Neural cell (in vitro differentiated cells): ENCODE measurements at regions not wholly inside any gene's neighbourhood (a gene's known extent, or its start where the extent isn't known, plus 50 kb on each side); places are given as distances from the start of the nearest gene placed in this dataset.

ENCODE experiments used
- H2AFZ ChIP-seq: fragments of 200-600, 300-800 bp; sonication (generic), shearing (Covaris generic); 2 replicates; pipeline ENCODE4 v1.6.0; 2014; ENCODE audit warnings: low read depth, mild to moderate bottlenecking, antibody characterized with exemption, low read length, moderate library complexity
- H3F3A ChIP-seq: fragments of 200-600 bp; shearing (Covaris generic); 2 replicates; pipeline ENCODE4 v1.6.1; 2016; ENCODE audit warnings: mild to moderate bottlenecking, moderate library complexity, mixed read lengths, antibody characterized with exemption, low read length; ENCODE audit not compliant: insufficient read depth, poor library complexity, severe bottlenecking
- H3K27ac ChIP-seq: fragments of 200-600, 300-800 bp; sonication (generic), shearing (Covaris generic); 2 replicates; pipeline ENCODE4 v1.5.1; 2014; ENCODE audit warnings: mild to moderate bottlenecking, low read length, moderate library complexity
- H3K27me3 ChIP-seq: fragments of 300-800, 200-600 bp; sonication (generic), shearing (Covaris generic); 2 replicates; pipeline ENCODE4 v1.6.0; 2014; ENCODE audit warnings: mild to moderate bottlenecking, low read depth, low read length, moderate library complexity; ENCODE audit not compliant: insufficient read depth
- H3K36me3 ChIP-seq: fragments of 300-800, 200-600 bp; sonication (generic), shearing (Covaris generic); 2 replicates; pipeline ENCODE4 v1.5.1; 2014; ENCODE audit warnings: mild to moderate bottlenecking, antibody characterized with exemption, low read length, moderate library complexity; ENCODE audit not compliant: insufficient read depth
- H3K4me2 ChIP-seq: fragments of 300-800, 200-600 bp; sonication (generic), shearing (Covaris generic); 2 replicates; pipeline ENCODE4 v1.6.0; 2014; ENCODE audit warnings: mild to moderate bottlenecking, low read length
- H3K4me3 ChIP-seq: fragments of 300-800, 200-600 bp; sonication (generic), shearing (Covaris generic); 2 replicates; pipeline ENCODE4 v1.5.1; 2014; ENCODE audit warnings: mild to moderate bottlenecking, low read length, moderate library complexity
- H3K79me2 ChIP-seq: fragments of 200-600 bp; shearing (Covaris generic); replicated peaks from 2 replicates; pipeline ENCODE4 v1.6.0; 2014; ENCODE audit warnings: mild to moderate bottlenecking, low read length, moderate library complexity; ENCODE audit not compliant: insufficient read depth
- H3K9ac ChIP-seq: fragments of 300-800, 200-600 bp; sonication (generic), shearing (Covaris generic); 2 replicates; pipeline ENCODE4 v1.6.1; 2016; ENCODE audit warnings: mild to moderate bottlenecking, low read length, mixed read lengths
- H3K9me2 ChIP-seq: fragments of 200-600 bp; shearing (Covaris generic); 2 replicates; pipeline ENCODE4 v1.6.1; 2016; ENCODE audit warnings: mild to moderate bottlenecking, low read length, mixed read lengths; ENCODE audit not compliant: insufficient read depth
- H3K9me3 ChIP-seq: fragments of 200-600, 300-800 bp; sonication (generic), shearing (Covaris generic); 2 replicates; pipeline ENCODE4 v1.6.1; 2016; ENCODE audit warnings: mild to moderate bottlenecking, mixed run types, low read length, moderate library complexity, mixed read lengths
- H4K20me1 ChIP-seq: fragments of 200-600 bp; shearing (Covaris generic); 2 replicates; pipeline ENCODE4 v1.6.1; 2016; ENCODE audit warnings: mild to moderate bottlenecking, mixed run types; ENCODE audit not compliant: insufficient read depth
- CTCF ChIP-seq: fragments of 450-650 bp; IDR thresholded peaks from 2 replicates; pipeline ENCODE4 v1.5.1; 2014; ENCODE audit warnings: antibody characterized with exemption, mild to moderate bottlenecking, moderate library complexity; ENCODE audit not compliant: poor library complexity, severe bottlenecking
- EP300 ChIP-seq: fragments of 450-650 bp; conservative IDR thresholded peaks from 2 replicates; pipeline ENCODE4 v1.6.1; 2014; ENCODE audit warnings: antibody characterized with exemption, mild to moderate bottlenecking, moderate library complexity; ENCODE audit not compliant: poor library complexity, severe bottlenecking
- EZH2 ChIP-seq: fragments of 200-600, 300-800 bp; shearing (Covaris generic), sonication (generic); IDR thresholded peaks from 2 replicates; pipeline ENCODE4 v1.6.1; 2014; ENCODE audit warnings: antibody characterized with exemption, low read length, borderline replicate concordance, mild to moderate bottlenecking; ENCODE audit not compliant: insufficient read depth, poor library complexity, severe bottlenecking
- MXI1 ChIP-seq: fragments of 450-650 bp; conservative IDR thresholded peaks from 2 replicates; pipeline ENCODE4 v1.6.1; 2014; ENCODE audit warnings: antibody characterized with exemption, mild to moderate bottlenecking; ENCODE audit not compliant: poor library complexity, severe bottlenecking
- POLR2AphosphoS5 ChIP-seq: IDR thresholded peaks from 2 replicates; pipeline ENCODE4 v1.6.1; 2012
- RAD21 ChIP-seq: fragments of 450-650 bp; conservative IDR thresholded peaks from 2 replicates; pipeline ENCODE4 v1.6.1; 2014; ENCODE audit warnings: antibody characterized with exemption, mild to moderate bottlenecking, moderate library complexity
- SMC3 ChIP-seq: fragments of 450-650 bp; conservative IDR thresholded peaks from 2 replicates; pipeline ENCODE4 v1.6.1; 2014; ENCODE audit warnings: antibody characterized with exemption, mild to moderate bottlenecking, moderate library complexity; ENCODE audit not compliant: poor library complexity
- TAF1 ChIP-seq: IDR thresholded peaks from 2 replicates; pipeline ENCODE4 v1.6.1; 2012; ENCODE audit warnings: low read depth
- TF ChIP-seq, protein P1 (sequence below): IDR thresholded peaks from 2 replicates; pipeline ENCODE4 v1.6.1; 2012; ENCODE audit warnings: borderline replicate concordance

DNA sequence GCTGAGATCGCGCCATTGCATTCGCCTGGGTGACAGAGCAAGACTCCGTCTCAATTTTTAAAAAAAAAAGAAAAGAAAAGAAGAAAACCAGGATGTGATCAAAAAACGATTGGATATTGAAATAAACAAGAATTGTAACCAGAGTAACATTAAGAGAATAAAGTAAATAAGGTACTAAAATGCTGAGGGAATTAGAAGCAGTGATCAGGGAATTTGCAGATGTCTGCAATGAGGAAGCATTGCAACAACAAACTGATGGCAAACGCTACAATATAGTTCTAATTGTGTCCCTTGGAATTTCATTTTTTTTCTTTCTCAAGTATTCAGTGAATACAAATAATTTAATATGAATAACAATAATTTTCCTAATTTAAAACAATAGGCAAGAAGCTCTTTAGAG is 1077.5 kb downstream of the TBL1XR1 start:
- H3K9ac ChIP-seq: no peak overlapping the region
- H3K27me3 ChIP-seq: no peaks in the 10 kb centered on the region
- no peaks in the 10 kb centered on the region for H3K9me2 ChIP-seq
- H3K27ac ChIP-seq: no peak overlapping the region
- H4K20me1 ChIP-seq: no peaks in the 10 kb centered on the region
- H2AFZ ChIP-seq: no peak overlapping the region
- no peak overlapping the region for H3K4me3 ChIP-seq
- H3F3A ChIP-seq: no peaks in the 10 kb centered on the region
- TF ChIP-seq, protein P1, sequence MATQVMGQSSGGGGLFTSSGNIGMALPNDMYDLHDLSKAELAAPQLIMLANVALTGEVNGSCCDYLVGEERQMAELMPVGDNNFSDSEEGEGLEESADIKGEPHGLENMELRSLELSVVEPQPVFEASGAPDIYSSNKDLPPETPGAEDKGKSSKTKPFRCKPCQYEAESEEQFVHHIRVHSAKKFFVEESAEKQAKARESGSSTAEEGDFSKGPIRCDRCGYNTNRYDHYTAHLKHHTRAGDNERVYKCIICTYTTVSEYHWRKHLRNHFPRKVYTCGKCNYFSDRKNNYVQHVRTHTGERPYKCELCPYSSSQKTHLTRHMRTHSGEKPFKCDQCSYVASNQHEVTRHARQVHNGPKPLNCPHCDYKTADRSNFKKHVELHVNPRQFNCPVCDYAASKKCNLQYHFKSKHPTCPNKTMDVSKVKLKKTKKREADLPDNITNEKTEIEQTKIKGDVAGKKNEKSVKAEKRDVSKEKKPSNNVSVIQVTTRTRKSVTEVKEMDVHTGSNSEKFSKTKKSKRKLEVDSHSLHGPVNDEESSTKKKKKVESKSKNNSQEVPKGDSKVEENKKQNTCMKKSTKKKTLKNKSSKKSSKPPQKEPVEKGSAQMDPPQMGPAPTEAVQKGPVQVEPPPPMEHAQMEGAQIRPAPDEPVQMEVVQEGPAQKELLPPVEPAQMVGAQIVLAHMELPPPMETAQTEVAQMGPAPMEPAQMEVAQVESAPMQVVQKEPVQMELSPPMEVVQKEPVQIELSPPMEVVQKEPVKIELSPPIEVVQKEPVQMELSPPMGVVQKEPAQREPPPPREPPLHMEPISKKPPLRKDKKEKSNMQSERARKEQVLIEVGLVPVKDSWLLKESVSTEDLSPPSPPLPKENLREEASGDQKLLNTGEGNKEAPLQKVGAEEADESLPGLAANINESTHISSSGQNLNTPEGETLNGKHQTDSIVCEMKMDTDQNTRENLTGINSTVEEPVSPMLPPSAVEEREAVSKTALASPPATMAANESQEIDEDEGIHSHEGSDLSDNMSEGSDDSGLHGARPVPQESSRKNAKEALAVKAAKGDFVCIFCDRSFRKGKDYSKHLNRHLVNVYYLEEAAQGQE: no peak
- no peak for TF ChIP-seq MXI1
- TF ChIP-seq TAF1: no peak
- TF ChIP-seq CTCF: no peak
- TF ChIP-seq SMC3: no peak
- no peak for TF ChIP-seq EZH2
- no peak for TF ChIP-seq POLR2AphosphoS5
- no peak for TF ChIP-seq RAD21
- no peak for TF ChIP-seq EP300
- no peaks in the 10 kb centered on the region for H3K79me2 ChIP-seq
- H3K9me3 ChIP-seq: no peaks in the 10 kb centered on the region
- H3K4me2 ChIP-seq: no peak overlapping the region
- H3K36me3 ChIP-seq: no peaks in the 10 kb centered on the region

DNA sequence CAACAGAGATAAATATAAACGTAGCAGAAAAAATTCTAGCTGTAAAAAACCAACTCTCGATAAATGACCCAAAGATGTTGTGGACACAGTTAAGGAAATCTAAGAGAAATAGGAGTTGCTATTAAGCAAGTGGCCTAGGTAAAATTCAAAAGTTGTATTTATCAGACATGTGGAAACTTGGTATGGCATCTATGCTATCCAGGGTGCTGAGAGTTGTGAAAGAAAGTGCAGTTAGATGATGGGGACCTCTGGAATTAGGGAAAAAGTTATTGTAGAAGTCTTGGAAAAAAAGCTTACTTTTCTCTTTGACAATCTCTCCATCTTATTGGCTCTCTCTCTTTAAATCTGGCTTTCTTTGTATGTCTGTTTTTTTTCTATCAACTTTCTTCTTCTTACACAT is 1090.9 kb downstream of the TBL1XR1 start:
- TF ChIP-seq RAD21: no peak
- no peak for TF ChIP-seq EP300
- no peak for TF ChIP-seq MXI1
- no peak for TF ChIP-seq SMC3
- no peak for TF ChIP-seq TAF1
- TF ChIP-seq EZH2: no peak
- TF ChIP-seq, protein P1: no peak
- no peak for TF ChIP-seq POLR2AphosphoS5
- TF ChIP-seq CTCF: no peak
- H3K27me3 ChIP-seq: no peaks in the 10 kb centered on the region
- H3K4me3 ChIP-seq: no peak overlapping the region
- H3K79me2 ChIP-seq: no peaks in the 10 kb centered on the region
- H3K9me3 ChIP-seq: no peaks in the 10 kb centered on the region
- H3K9me2 ChIP-seq: no peaks in the 10 kb centered on the region
- H3F3A ChIP-seq: no peaks in the 10 kb centered on the region
- H3K36me3 ChIP-seq: no peaks in the 10 kb centered on the region
- no peak overlapping the region for H3K9ac ChIP-seq
- no peak overlapping the region for H3K27ac ChIP-seq
- no peak overlapping the region for H2AFZ ChIP-seq
- no peak overlapping the region for H3K4me2 ChIP-seq
- no peaks in the 10 kb centered on the region for H4K20me1 ChIP-seq
